ENCODE measurements at regions not wholly inside any gene's neighbourhood (a gene's known extent, or its start where the extent isn't known, plus 50 kb on each side); places are given as distances from the start of the nearest gene placed in this dataset.

GRCh38 chr11:38538866-38539680 is 1941.0 kb upstream of the RAG2 start:
- Histone ChIP-seq H3K27ac (ENCODE audit: low read length) (no peak overlapping the region), H3K36me3 (ENCODE audit: insufficient read depth, low read length) (no peaks in the 10 kb centered on the region), H3K9me2 (ENCODE audit: insufficient read depth, low read length) (no peaks in the 10 kb centered on the region), H3K9ac (ENCODE audit: low read length) (no peak overlapping the region), H2AFZ (ENCODE audit: low read depth, low read length) (no peak overlapping the region), H3K4me2 (ENCODE audit: low read length) (no peak overlapping the region), H4K20me1 (ENCODE audit: insufficient read depth) (no peaks in the 10 kb centered on the region), H3F3A (ENCODE audit: insufficient read depth, low read length, poor library complexity, severe bottlenecking) (no peaks in the 10 kb centered on the region), H3K27me3 (ENCODE audit: insufficient read depth, low read depth, low read length) (no peaks in the 10 kb centered on the region), H3K4me3 (ENCODE audit: low read length) (no peak overlapping the region), H3K9me3 (ENCODE audit: low read length) (no peaks in the 10 kb centered on the region), H3K79me2 (replicated peaks; ENCODE audit: insufficient read depth, low read length) (no peaks in the 10 kb centered on the region)
- TF ChIP-seq RAD21 (conservative IDR thresholded peaks at IDR 0.05) (no peak), MXI1 (conservative IDR thresholded peaks at IDR 0.05; ENCODE audit: poor library complexity, severe bottlenecking) (no peak), POLR2AphosphoS5 (IDR thresholded peaks at IDR 0.05) (no peak), EZH2 (IDR thresholded peaks at IDR 0.05; ENCODE audit: borderline replicate concordance, insufficient read depth, low read length, poor library complexity, severe bottlenecking) (no peak), TAF1 (IDR thresholded peaks at IDR 0.05; ENCODE audit: low read depth) (no peak), REST (IDR thresholded peaks at IDR 0.05; ENCODE audit: borderline replicate concordance) (no peak), SMC3 (conservative IDR thresholded peaks at IDR 0.05; ENCODE audit: poor library complexity) (no peak), EP300 (conservative IDR thresholded peaks at IDR 0.05; ENCODE audit: poor library complexity, severe bottlenecking) (no peak), CTCF (IDR thresholded peaks at IDR 0.05; ENCODE audit: poor library complexity, severe bottlenecking) (no peak)

GRCh38 chr11:38530226-38530625 is 1932.2 kb upstream of the RAG2 start:
- H3K79me2 ChIP-seq (replicated peaks; ENCODE audit: insufficient read depth, low read length) = no peaks in the 10 kb centered on the region
- TF ChIP-seq CTCF (IDR thresholded peaks at IDR 0.05; ENCODE audit: poor library complexity, severe bottlenecking) (no peak), MXI1 (conservative IDR thresholded peaks at IDR 0.05; ENCODE audit: poor library complexity, severe bottlenecking) (no peak), TAF1 (IDR thresholded peaks at IDR 0.05; ENCODE audit: low read depth) (no peak), REST (IDR thresholded peaks at IDR 0.05; ENCODE audit: borderline replicate concordance) (no peak), SMC3 (conservative IDR thresholded peaks at IDR 0.05; ENCODE audit: poor library complexity) (no peak), EZH2 (IDR thresholded peaks at IDR 0.05; ENCODE audit: borderline replicate concordance, insufficient read depth, low read length, poor library complexity, severe bottlenecking) (no peak), EP300 (conservative IDR thresholded peaks at IDR 0.05; ENCODE audit: poor library complexity, severe bottlenecking) (no peak), RAD21 (conservative IDR thresholded peaks at IDR 0.05) (no peak), POLR2AphosphoS5 (IDR thresholded peaks at IDR 0.05) (no peak)

More at GRCh38 chr11:38530226-38530625, 1932.2 kb upstream of the RAG2 start:
- Histone ChIP-seq H3K9ac (ENCODE audit: low read length) (no peak overlapping the region), H3K36me3 (ENCODE audit: insufficient read depth, low read length) (no peaks in the 10 kb centered on the region), H3K27ac (ENCODE audit: low read length) (no peak overlapping the region), H3K4me3 (ENCODE audit: low read length) (no peak overlapping the region), H2AFZ (ENCODE audit: low read depth, low read length) (no peak overlapping the region), H3K9me3 (ENCODE audit: low read length) (no peaks in the 10 kb centered on the region), H3K9me2 (ENCODE audit: insufficient read depth, low read length) (no peaks in the 10 kb centered on the region), H4K20me1 (ENCODE audit: insufficient read depth) (no peaks in the 10 kb centered on the region), H3K4me2 (ENCODE audit: low read length) (no peak overlapping the region), H3F3A (ENCODE audit: insufficient read depth, low read length, poor library complexity, severe bottlenecking) (no peaks in the 10 kb centered on the region), H3K27me3 (ENCODE audit: insufficient read depth, low read depth, low read length) (no peaks in the 10 kb centered on the region)
